ENCODE measurements at regions not wholly inside any gene's neighbourhood (a gene's known extent, or its start where the extent isn't known, plus 50 kb on each side); places are given as distances from the start of the nearest gene placed in this dataset.

- in situ Hi-C loops (cut with MboI; ENCODE audit: low pct_unique_long_range_greater_than_20kb, low sequenced_read_pairs) = no loop called here
- no peak for DNase-seq
Measured at GRCh38 chr9:2939368-2939767, 95.5 kb upstream of the PUM3 start.

DNA sequence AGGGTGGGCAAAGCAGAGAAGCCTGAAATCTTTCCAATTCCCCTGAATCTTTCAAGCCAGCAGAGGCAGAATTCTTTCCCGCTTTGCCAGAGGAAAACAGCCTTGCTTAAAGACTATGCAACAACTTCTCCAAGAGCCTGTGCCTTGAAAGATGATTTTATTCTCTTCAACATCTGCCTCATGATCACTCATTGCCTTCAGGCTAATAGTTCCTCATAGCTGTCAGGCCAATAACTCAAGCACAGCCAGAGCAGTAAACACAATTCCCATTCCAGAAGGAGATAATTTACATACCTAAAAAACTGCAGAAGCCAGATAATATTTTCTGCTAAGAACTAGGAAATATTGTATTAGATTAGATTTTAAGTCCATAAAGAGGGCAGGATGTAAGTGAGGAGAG lies 92.3 kb upstream of the PUM3 start:
- in situ Hi-C loops (cut with MboI; ENCODE audit: low pct_unique_long_range_greater_than_20kb, low sequenced_read_pairs) = no loop called here
- DNase-seq = no peak

DNA sequence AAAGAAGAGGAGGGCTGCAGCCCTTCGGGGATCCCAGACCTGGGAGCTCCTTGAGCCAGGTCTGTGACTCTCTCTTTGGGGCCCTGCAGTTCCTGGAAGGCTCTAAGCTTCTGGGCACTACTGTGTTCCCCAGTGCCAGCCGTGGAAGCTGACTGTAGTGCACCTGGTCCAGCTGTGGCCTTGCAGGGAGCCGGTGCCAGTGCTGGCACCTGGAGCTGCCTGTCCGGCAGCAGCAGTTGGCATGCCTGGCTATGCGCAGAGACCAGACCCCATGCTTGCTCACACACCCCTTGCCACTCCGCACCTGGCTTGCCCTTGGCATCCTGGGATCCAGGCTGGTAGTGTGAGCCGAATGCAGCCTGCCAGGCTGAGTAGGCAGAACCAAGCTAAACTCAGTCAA lies 91.0 kb upstream of the PUM3 start:
- DNase-seq = no peak
- in situ Hi-C loops (cut with MboI; ENCODE audit: low pct_unique_long_range_greater_than_20kb, low sequenced_read_pairs) = no loop called here

- DNase-seq = no peak
- in situ Hi-C loops (cut with MboI; ENCODE audit: low pct_unique_long_range_greater_than_20kb, low sequenced_read_pairs) = no loop called here
Measured at GRCh38 chr9:2934241-2934650, 90.4 kb upstream of the PUM3 start.

DNA sequence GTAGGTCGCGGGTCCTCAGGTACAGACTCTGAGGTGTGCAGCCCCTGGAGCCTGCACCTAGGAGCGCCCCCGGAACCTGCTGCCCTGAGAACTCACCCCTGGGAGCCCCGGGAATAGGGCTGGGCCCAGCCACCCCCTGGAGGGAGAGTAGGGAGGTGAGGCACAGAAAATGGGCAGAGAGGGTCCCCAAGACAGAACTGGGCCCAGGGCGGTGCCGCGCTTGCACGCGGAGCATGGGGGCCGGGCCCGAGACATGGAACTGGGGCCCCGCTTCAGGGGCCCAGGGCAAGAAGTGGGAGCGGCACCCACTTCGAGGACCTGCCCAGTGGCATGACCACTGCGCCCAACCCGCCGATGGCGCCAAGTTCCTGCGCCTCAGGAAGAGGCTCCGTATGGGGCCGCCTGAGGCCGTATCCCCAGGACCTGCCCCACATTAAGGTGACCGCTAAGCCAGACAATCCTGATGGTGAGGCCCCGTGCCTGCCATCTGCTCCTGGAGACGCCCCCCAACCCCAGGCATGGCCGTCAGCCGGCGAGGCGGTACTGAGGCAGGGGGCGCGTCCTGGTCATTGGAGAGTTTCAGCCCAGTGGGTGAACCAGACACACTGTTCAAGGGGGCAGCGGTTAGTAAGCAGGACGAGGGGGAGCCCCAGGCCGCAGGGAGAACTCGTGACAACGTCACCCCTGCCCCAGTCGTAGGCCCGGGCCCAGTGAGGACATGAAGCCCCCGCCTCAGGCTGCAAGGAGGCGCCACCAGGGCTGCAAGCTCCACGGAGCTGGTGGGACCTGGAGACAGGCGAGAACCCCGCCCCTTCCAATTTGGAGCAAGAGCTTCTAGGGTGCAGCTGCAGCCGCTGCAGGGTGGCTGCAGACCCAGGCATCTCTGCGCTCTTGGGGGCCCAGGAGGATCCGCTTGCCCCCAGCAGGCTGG lies 89.5 kb upstream of the PUM3 start:
- in situ Hi-C loops (cut with MboI; ENCODE audit: low pct_unique_long_range_greater_than_20kb, low sequenced_read_pairs) = no loop called here
- DNase-seq = no peak

DNA sequence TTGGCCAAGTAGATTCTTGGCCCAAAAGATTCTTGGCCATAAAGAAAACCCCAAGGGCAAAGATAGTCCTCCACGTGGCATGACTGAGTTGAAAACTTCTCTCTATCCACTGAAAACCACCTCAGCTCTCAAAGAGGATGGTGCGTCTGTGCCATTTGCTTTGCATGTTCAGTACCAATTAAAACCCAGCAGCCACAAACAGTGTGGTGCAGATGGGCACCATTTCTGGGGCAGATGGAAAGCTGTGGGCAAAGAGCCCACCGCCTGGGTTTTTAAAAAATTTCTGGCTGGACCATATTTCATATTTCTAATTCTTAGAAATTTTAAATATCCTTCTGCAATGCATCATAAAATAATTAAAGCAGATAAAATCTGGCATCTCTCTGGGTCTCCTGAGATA lies 84.5 kb upstream of the PUM3 start:
- DNase-seq = no peak
- in situ Hi-C loops (cut with MboI; ENCODE audit: low pct_unique_long_range_greater_than_20kb, low sequenced_read_pairs) = no loop called here

DNA sequence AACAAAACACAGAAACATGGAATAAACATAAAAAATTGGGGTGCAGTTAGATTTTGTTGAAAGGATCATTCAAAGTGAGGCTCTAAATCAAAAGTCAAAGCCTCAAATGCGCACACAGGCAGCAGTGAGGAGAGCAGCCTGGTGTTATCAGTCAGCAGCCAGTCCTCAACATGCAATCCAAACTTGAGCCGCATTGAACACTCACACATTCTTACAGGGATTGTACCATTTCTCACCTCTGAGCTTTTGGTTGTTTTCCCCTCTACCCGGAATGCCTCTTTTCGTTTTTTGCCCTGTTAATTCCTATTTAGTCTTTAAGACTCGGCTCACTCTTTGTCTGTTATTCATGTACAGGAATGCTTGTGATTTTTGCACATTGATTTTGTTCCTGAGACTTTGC lies 81.1 kb upstream of the PUM3 start:
- DNase-seq = no peak
- in situ Hi-C loops (cut with MboI; ENCODE audit: low pct_unique_long_range_greater_than_20kb, low sequenced_read_pairs) = no loop called here

DNA sequence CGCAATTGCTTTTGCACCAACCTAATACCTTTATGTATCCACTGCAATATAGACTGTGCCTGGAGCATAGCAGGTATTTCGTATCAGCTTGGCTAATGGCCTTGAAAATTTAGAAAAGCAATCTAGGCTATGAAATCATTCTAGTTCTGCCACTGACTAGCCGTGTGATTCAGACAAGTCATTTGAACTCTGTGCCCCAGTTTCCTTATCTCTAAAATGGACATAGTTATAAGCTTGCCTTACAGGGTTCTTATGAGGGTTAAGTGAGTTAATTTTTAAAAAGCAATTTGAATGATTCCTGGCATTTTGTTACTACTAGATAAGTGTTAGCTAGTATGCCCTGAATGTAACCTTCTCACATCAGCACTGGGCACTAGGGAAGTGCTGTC lies 80.5 kb upstream of the PUM3 start:
- in situ Hi-C loops (cut with MboI; ENCODE audit: low pct_unique_long_range_greater_than_20kb, low sequenced_read_pairs) = no loop called here
- DNase-seq = no peak

DNA sequence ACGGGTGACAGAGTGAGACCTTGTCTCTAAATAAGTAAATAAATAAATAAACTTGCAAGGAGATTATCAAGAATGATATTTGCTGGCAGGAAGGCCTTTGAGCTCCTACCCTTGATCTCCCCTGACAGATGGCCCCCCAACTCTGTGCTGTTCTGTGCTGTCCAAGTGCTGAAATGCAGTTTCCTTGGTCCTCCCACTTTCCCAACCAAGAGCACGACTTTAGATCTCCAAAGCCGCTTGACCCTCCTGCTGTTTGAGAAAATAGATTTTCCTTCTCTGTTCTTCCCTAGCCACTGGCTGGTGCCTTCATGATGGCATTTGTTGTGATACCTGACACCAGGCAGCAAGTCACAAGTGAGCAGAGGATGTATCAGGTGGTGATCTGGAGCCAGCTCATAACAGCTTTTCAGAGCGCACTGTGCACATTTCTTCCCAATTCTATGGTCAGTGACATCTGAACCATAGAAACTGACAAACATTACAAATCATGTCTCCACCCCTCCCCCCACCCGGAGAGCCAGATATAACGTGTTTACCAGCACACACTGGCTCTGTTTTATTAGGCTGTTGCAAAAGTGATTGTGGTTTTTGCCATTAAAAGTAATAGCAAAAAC lies 80.0 kb upstream of the PUM3 start:
- in situ Hi-C loops (cut with MboI; ENCODE audit: low pct_unique_long_range_greater_than_20kb, low sequenced_read_pairs) = no loop called here
- no peak for DNase-seq

GRCh38 chr9:2919347-2919746 lies 75.5 kb upstream of the PUM3 start:
- in situ Hi-C loops (cut with MboI; ENCODE audit: low pct_unique_long_range_greater_than_20kb, low sequenced_read_pairs) = no loop called here
- DNase-seq = no peak

- in situ Hi-C loops (cut with MboI; ENCODE audit: low pct_unique_long_range_greater_than_20kb, low sequenced_read_pairs) = no loop called here
- no peak for DNase-seq
Measured at GRCh38 chr9:2916382-2916985, 72.6 kb upstream of the PUM3 start.

DNA sequence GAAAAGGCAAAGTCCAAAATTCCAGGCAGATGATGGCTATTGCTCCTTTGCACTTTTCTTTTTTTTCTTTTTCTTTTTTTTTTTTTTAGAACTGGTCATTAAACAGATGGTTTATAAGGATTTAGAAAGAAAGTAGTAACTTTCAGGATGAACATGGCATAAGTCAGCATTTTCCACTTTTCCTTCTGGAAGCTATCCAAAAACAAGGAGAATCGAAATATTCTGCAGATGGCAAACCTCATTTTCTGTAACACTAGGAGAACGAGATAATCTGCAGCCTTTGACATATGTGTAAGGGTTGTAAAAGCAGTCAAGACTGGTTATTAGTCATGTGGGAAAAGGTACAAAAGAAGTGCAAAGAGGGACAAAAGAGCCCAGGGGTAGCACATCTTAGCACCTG lies 69.1 kb upstream of the PUM3 start:
- DNase-seq = no peak
- in situ Hi-C loops (cut with MboI; ENCODE audit: low pct_unique_long_range_greater_than_20kb, low sequenced_read_pairs) = no loop called here

- no peak for DNase-seq
- in situ Hi-C loops (cut with MboI; ENCODE audit: low pct_unique_long_range_greater_than_20kb, low sequenced_read_pairs) = no loop called here
Measured at GRCh38 chr9:2907411-2907810, 63.5 kb upstream of the PUM3 start.

- no peak for DNase-seq
- in situ Hi-C loops (cut with MboI; ENCODE audit: low pct_unique_long_range_greater_than_20kb, low sequenced_read_pairs) = no loop called here
Measured at GRCh38 chr9:2904242-2904930, 60.5 kb upstream of the PUM3 start.
